Right lobe of liver (tissue), 4 donors: ENCODE measurements at regions not wholly inside any gene's neighbourhood (a gene's known extent, or its start where the extent isn't known, plus 50 kb on each side); places are given as distances from the start of the nearest gene placed in this dataset.

Source experiments
- POLR2A ChIP-seq: fragments of 450-650 bp; IDR thresholded peaks from one replicate; pipeline ENCODE4 v1.6.1; 2017; ENCODE audit warnings: antibody characterized with exemption, mild to moderate bottlenecking
- TF ChIP-seq, protein P1 (sequence below), 4 donors: fragments of 200-600 bp in 3 of 4; fragments of 450-650 bp in 1 of 4; IDR thresholded peaks; one replicate each; pipeline versions ENCODE4 v1.5.1 to v1.8.0; 2016 to 2022; ENCODE audit warnings: antibody characterized with exemption in 4 of 4, mild to moderate bottlenecking in 2 of 4
- donor health status: DM: no; HTN: no; CAD: no.
- donor health status: DM: no; HTN: no; CAD: no.
- donor health status: DM: no; HTN: yes; CAD: no.

DNA sequence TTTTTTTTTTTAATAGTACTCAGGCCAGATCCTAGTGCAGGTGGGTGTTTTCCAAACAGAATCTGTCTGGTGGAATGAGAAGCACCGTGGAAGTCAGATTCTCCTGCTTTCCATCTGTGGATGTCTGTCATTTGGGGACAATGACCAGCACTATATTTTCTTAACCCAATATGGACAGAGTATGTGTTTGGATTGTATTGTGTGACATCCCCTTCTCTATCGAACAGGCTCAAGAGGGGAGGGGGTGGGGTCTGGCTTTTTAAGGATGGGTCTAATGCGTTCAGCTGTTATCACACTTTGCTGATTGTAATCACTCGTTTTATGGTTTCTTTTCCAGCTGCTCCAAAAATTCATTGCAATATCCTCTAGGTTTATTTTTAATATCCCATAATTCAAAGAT is 197.5 kb upstream of the CEP162 start:
- TF ChIP-seq, protein P1, sequence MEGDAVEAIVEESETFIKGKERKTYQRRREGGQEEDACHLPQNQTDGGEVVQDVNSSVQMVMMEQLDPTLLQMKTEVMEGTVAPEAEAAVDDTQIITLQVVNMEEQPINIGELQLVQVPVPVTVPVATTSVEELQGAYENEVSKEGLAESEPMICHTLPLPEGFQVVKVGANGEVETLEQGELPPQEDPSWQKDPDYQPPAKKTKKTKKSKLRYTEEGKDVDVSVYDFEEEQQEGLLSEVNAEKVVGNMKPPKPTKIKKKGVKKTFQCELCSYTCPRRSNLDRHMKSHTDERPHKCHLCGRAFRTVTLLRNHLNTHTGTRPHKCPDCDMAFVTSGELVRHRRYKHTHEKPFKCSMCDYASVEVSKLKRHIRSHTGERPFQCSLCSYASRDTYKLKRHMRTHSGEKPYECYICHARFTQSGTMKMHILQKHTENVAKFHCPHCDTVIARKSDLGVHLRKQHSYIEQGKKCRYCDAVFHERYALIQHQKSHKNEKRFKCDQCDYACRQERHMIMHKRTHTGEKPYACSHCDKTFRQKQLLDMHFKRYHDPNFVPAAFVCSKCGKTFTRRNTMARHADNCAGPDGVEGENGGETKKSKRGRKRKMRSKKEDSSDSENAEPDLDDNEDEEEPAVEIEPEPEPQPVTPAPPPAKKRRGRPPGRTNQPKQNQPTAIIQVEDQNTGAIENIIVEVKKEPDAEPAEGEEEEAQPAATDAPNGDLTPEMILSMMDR (IDR thresholded peaks at IDR 0.05) = no peak
- TF ChIP-seq POLR2A = no peak
